Right lobe of liver (tissue), 6 donors: ENCODE measurements at regions not wholly inside any gene's neighbourhood (a gene's known extent, or its start where the extent isn't known, plus 50 kb on each side); places are given as distances from the start of the nearest gene placed in this dataset.
"Not testable (repeated sequence)": the region's sequence is repeated elsewhere in the genome, so short reads cannot be mapped to it uniquely, and the experiment has no call there.

ENCODE experiments used
- ATAC-seq, 4 donors: fragments of 200-7000 bp; cut with Tn5 transposase; one replicate each; pipeline ENCODE4 v1.9.1; 2020; ENCODE audit warnings: mild to moderate bottlenecking in 4 of 4, moderate library complexity in 4 of 4
- DNase-seq, 3 donors: peaks; one replicate each; pipeline ENCODE4 v3.0.0-alpha.2; 2020
- H3K27ac ChIP-seq, 3 donors: fragments of 200-600 bp; one replicate each; pipeline ENCODE4 v1.8.0; 2022
- H3K27me3 ChIP-seq, 2 donors: fragments of 200-600 bp; one replicate each; pipeline ENCODE4 v1.8.0; 2022
- H3K36me3 ChIP-seq, 4 donors: fragments of 200-600 bp; sonication (generic) in 1 of 4; one replicate each; pipeline versions ENCODE4 v1.5.1 to v1.8.0; 2017 to 2022; ENCODE audit warnings: control low read depth in 1 of 4
- H3K4me1 ChIP-seq, 4 donors: fragments of 200-600 bp; sonication (generic) in 1 of 4; one replicate each; pipeline versions ENCODE4 v1.5.1 to v1.8.0; 2017 to 2022; ENCODE audit warnings: control low read depth in 1 of 4
- H3K4me3 ChIP-seq, 3 donors: fragments of 200-600 bp; one replicate each; pipeline ENCODE4 v1.8.0; 2022
- H3K9me3 ChIP-seq, 4 donors: fragments of 200-600 bp; sonication (generic) in 1 of 4; one replicate each; pipeline versions ENCODE4 v1.5.1 to v1.8.0; 2017 to 2022; ENCODE audit warnings: control low read depth in 1 of 4
- CTCF ChIP-seq, 4 donors: fragments of 200-600 bp in 3 of 4; fragments of 450-650 bp in 1 of 4; IDR thresholded peaks; one replicate each; pipeline versions ENCODE4 v1.5.1 to v1.8.0; 2016 to 2022; ENCODE audit warnings: antibody characterized with exemption in 4 of 4, mild to moderate bottlenecking in 2 of 4
- POLR2A ChIP-seq: fragments of 450-650 bp; IDR thresholded peaks from one replicate; pipeline ENCODE4 v1.6.1; 2017; ENCODE audit warnings: antibody characterized with exemption, mild to moderate bottlenecking
- whole genome bisulfite sequencing: methylation state at CpG from one replicate; pipeline ENCODE4 v1.1.6; 2018; ENCODE audit warnings: low coverage, low lambda C conversion rate; ENCODE audit not compliant: insufficient coverage; ENCODE audit errors: missing lambda C conversion rate; 5-methylcytosine and 5-hydroxymethylcytosine counted together
- intact Hi-C, 2 donors: fragments of 100-400 bp; cut with DNase I; formaldehyde crosslinking; loops; one replicate each; pipeline versions ENCODE4 v1.11.2 to v1.14.1; 2022
- donor health status: DM: no; HTN: yes; CAD: no.
- donor health status: DM: no; HTN: no; CAD: no.
- donor health status: DM: no; HTN: no; CAD: no.
- donor health status: DM: no; HTN: yes; CAD: no.
- donor health status: DM: no; HTN: yes; CAD: no.

- Histone ChIP-seq H3K4me1 (no peaks in the 10 kb centered on the region), H3K9me3 (no peaks in the 10 kb centered on the region), H3K27ac (no peak overlapping the region), H3K36me3 (no peaks in the 10 kb centered on the region), H3K27me3 (no peaks in the 10 kb centered on the region), H3K4me3 (no peak overlapping the region)
- no peak for ATAC-seq
- DNase-seq: no peak
- 14% methylated on average over 1 of the region's 1 CpG for WGBS
- intact Hi-C loops: no loop called here
- TF ChIP-seq CTCF (IDR thresholded peaks at IDR 0.05) (no peak), POLR2A (no peak)
These were observed 77.1 kb upstream of the SCIN start for GRCh38 chr7:12493407-12493806.

- Histone ChIP-seq H3K9me3 (no peaks in the 10 kb centered on the region), H3K27ac (no peak overlapping the region), H3K27me3 (no peaks in the 10 kb centered on the region), H3K4me3 (no peak overlapping the region), H3K4me1 (no peaks in the 10 kb centered on the region), H3K36me3 (no peaks in the 10 kb centered on the region)
- intact Hi-C loops: no loop called here
- 48% methylated on average over 2 of the region's 2 CpGs for WGBS
- TF ChIP-seq CTCF (IDR thresholded peaks at IDR 0.05) (no peak), POLR2A (no peak)
- no peak for ATAC-seq
- no peak for DNase-seq
These were observed 76.4 kb upstream of the SCIN start for GRCh38 chr7:12493863-12494686.

GRCh38 chr7:12494687-12495024 is 75.9 kb upstream of the SCIN start:
- no peak for TF ChIP-seq CTCF (IDR thresholded peaks at IDR 0.05)
- TF ChIP-seq POLR2A: no peak
- H3K4me1 ChIP-seq: no peaks in the 10 kb centered on the region
- H3K27ac ChIP-seq: no peak overlapping the region
- no peaks in the 10 kb centered on the region for H3K27me3 ChIP-seq
- no peaks in the 10 kb centered on the region for H3K36me3 ChIP-seq
- H3K4me3 ChIP-seq: no peak overlapping the region
- ATAC-seq: no peak
- intact Hi-C loops: no loop called here
- WGBS: 67% methylated on average over 1 of the region's 3 CpGs
- H3K9me3 ChIP-seq: no peaks in the 10 kb centered on the region
- no peak for DNase-seq

GRCh38 chr7:12496901-12497674 is 73.4 kb upstream of the SCIN start:
- H3K4me1 ChIP-seq, intact Hi-C loops: not testable (repeated sequence)
- peak; percentile 35 to 53 (median 46) for TF ChIP-seq CTCF (IDR thresholded peaks at IDR 0.05)

More at GRCh38 chr7:12496901-12497674, 73.4 kb upstream of the SCIN start:
- peak in 1 of 4 donors; percentile 39 for ATAC-seq
- not testable (repeated sequence) for H3K27ac ChIP-seq, DNase-seq, H3K27me3 ChIP-seq, H3K36me3 ChIP-seq, H3K4me3 ChIP-seq, H3K9me3 ChIP-seq
- 28% methylated on average over 8 of the region's 31 CpGs for WGBS
